OCI-LY1 (cell line): ENCODE measurements at regions not wholly inside any gene's neighbourhood (a gene's known extent, or its start where the extent isn't known, plus 50 kb on each side); places are given as distances from the start of the nearest gene placed in this dataset.

Experiments
- CTCF ChIP-seq: fragments of 200-600 bp; sonication (generic), shearing (Covaris generic); IDR thresholded peaks from 2 replicates; pipeline ENCODE4 v1.5.1; 2017; ENCODE audit warnings: mild to moderate bottlenecking, antibody characterized with exemption, low read length, moderate library complexity, mixed read lengths
- EZH2 ChIP-seq: fragments of 200-600 bp; sonication (generic), shearing (Covaris generic); IDR thresholded peaks from 2 replicates; pipeline ENCODE4 v1.8.0; 2017; ENCODE audit warnings: borderline replicate concordance, mixed run types, mild to moderate bottlenecking, antibody characterized with exemption, low read length, moderate library complexity, mixed read lengths

DNA sequence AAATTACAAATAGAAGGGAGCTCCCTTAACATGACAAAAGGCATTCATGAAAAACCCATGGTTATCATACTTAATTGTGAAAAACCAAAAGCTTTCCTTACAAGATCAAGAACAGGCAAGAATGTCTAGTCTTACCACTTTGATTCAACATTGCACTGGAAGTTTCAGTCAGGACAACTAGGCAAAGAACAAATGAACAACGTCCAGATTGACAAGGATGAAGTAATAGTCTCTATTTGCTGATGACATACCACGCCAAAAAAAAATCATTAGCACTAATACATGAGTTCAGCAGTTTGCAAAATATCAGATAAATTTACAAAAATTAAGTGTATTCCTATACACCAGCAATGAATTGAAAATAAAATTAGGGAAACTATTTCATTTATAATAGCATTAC is 200.2 kb downstream of the TOX3 start:
- TF ChIP-seq CTCF = no peak
- no peak for TF ChIP-seq EZH2
